ENCODE measurements at regions not wholly inside any gene's neighbourhood (a gene's known extent, or its start where the extent isn't known, plus 50 kb on each side); places are given as distances from the start of the nearest gene placed in this dataset.

DNA sequence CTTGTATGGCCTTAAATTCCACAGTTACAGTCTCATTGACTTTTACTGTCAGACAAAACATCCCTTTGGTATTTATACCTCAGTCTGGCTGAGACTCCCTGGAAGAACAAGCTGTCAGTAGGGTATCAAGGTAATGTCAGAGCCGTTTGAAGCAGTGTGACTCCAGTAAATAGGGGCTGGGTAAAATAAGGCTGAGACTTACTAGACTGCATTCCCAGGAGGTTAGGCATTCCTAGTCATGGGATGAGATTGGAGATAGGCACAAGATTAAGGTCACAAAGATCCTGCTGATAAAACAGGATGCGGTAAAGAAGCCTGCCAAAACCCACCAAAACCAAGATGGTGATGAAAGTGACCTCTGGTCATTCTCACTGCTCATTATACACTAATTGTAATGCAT lies 219.5 kb upstream of the SKOR2 start:
- Histone ChIP-seq H3K36me3 (ENCODE audit: insufficient read depth) (no peaks in the 10 kb centered on the region), H3K27me3 (ENCODE audit: insufficient read depth) (no peaks in the 10 kb centered on the region), H3K79me2 (replicated peaks; ENCODE audit: insufficient read depth) (no peaks in the 10 kb centered on the region), H3K4me3 (no peak overlapping the region), H3F3A (replicated peaks; ENCODE audit: low read depth) (no peaks in the 10 kb centered on the region), H4K20me1 (replicated peaks; ENCODE audit: insufficient read depth) (no peaks in the 10 kb centered on the region), H3K9me2 (ENCODE audit: insufficient read depth) (peaks cover 6% of the 10 kb centered on the region; the same call in 1 of the 2 replicates), H3K27ac (ENCODE audit: low read depth) (no peak overlapping the region), H2AFZ (no peak overlapping the region), H3K4me1 (ENCODE audit: insufficient read depth) (peaks cover 9% of the 10 kb centered on the region), H3K4me2 (no peak overlapping the region)
- TF ChIP-seq STAT1 (IDR thresholded peaks at IDR 0.05; ENCODE audit: unreplicated experiment), result no peak
- TF ChIP-seq EZH2phosphoT487 (IDR thresholded peaks at IDR 0.05; ENCODE audit: unreplicated experiment), result no peak
- TF ChIP-seq, protein P1, sequence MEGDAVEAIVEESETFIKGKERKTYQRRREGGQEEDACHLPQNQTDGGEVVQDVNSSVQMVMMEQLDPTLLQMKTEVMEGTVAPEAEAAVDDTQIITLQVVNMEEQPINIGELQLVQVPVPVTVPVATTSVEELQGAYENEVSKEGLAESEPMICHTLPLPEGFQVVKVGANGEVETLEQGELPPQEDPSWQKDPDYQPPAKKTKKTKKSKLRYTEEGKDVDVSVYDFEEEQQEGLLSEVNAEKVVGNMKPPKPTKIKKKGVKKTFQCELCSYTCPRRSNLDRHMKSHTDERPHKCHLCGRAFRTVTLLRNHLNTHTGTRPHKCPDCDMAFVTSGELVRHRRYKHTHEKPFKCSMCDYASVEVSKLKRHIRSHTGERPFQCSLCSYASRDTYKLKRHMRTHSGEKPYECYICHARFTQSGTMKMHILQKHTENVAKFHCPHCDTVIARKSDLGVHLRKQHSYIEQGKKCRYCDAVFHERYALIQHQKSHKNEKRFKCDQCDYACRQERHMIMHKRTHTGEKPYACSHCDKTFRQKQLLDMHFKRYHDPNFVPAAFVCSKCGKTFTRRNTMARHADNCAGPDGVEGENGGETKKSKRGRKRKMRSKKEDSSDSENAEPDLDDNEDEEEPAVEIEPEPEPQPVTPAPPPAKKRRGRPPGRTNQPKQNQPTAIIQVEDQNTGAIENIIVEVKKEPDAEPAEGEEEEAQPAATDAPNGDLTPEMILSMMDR (conservative IDR thresholded peaks at IDR 0.05; ENCODE audit: low read depth in 2 of 2), result no peak
- TF ChIP-seq, protein P2, sequence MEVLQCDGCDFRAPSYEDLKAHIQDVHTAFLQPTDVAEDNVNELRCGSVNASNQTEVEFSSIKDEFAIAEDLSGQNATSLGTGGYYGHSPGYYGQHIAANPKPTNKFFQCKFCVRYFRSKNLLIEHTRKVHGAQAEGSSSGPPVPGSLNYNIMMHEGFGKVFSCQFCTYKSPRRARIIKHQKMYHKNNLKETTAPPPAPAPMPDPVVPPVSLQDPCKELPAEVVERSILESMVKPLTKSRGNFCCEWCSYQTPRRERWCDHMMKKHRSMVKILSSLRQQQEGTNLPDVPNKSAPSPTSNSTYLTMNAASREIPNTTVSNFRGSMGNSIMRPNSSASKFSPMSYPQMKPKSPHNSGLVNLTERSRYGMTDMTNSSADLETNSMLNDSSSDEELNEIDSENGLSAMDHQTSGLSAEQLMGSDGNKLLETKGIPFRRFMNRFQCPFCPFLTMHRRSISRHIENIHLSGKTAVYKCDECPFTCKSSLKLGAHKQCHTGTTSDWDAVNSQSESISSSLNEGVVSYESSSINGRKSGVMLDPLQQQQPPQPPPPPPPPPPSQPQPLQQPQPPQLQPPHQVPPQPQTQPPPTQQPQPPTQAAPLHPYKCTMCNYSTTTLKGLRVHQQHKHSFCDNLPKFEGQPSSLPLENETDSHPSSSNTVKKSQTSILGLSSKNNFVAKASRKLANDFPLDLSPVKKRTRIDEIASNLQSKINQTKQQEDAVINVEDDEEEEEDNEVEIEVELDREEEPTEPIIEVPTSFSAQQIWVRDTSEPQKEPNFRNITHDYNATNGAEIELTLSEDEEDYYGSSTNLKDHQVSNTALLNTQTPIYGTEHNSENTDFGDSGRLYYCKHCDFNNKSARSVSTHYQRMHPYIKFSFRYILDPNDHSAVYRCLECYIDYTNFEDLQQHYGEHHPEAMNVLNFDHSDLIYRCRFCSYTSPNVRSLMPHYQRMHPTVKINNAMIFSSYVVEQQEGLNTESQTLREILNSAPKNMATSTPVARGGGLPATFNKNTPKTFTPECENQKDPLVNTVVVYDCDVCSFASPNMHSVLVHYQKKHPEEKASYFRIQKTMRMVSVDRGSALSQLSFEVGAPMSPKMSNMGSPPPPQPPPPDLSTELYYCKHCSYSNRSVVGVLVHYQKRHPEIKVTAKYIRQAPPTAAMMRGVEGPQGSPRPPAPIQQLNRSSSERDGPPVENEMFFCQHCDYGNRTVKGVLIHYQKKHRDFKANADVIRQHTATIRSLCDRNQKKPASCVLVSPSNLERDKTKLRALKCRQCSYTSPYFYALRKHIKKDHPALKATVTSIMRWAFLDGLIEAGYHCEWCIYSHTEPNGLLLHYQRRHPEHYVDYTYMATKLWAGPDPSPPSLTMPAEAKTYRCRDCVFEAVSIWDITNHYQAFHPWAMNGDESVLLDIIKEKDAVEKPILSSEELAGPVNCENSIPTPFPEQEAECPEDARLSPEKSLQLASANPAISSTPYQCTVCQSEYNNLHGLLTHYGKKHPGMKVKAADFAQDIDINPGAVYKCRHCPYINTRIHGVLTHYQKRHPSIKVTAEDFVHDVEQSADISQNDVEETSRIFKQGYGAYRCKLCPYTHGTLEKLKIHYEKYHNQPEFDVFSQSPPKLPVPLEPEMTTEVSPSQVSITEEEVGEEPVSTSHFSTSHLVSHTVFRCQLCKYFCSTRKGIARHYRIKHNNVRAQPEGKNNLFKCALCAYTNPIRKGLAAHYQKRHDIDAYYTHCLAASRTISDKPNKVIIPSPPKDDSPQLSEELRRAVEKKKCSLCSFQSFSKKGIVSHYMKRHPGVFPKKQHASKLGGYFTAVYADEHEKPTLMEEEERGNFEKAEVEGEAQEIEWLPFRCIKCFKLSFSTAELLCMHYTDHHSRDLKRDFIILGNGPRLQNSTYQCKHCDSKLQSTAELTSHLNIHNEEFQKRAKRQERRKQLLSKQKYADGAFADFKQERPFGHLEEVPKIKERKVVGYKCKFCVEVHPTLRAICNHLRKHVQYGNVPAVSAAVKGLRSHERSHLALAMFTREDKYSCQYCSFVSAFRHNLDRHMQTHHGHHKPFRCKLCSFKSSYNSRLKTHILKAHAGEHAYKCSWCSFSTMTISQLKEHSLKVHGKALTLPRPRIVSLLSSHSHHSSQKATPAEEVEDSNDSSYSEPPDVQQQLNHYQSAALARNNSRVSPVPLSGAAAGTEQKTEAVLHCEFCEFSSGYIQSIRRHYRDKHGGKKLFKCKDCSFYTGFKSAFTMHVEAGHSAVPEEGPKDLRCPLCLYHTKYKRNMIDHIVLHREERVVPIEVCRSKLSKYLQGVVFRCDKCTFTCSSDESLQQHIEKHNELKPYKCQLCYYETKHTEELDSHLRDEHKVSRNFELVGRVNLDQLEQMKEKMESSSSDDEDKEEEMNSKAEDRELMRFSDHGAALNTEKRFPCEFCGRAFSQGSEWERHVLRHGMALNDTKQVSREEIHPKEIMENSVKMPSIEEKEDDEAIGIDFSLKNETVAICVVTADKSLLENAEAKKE (CRISPR knock-in tag; IDR thresholded peaks at IDR 0.05), result no peak
- TF ChIP-seq, protein P3, sequence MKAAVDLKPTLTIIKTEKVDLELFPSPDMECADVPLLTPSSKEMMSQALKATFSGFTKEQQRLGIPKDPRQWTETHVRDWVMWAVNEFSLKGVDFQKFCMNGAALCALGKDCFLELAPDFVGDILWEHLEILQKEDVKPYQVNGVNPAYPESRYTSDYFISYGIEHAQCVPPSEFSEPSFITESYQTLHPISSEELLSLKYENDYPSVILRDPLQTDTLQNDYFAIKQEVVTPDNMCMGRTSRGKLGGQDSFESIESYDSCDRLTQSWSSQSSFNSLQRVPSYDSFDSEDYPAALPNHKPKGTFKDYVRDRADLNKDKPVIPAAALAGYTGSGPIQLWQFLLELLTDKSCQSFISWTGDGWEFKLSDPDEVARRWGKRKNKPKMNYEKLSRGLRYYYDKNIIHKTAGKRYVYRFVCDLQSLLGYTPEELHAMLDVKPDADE (IDR thresholded peaks at IDR 0.05), result no peak
- no peak for TF ChIP-seq ZNF331 (CRISPR knock-in tag; IDR thresholded peaks at IDR 0.05; ENCODE audit: low read depth)
- Mint-ChIP-seq H3K36me3 (ENCODE audit: low read depth) (no peaks in the 10 kb centered on the region), H3K4me1 (peaks cover 12% of the 10 kb centered on the region; the same call in 2 of the 3 replicates), H3K27ac (no peak overlapping the region), H3K4me3 (no peak overlapping the region), H3K27me3 (ENCODE audit: insufficient read depth, low read depth, poor library complexity) (no peaks in the 10 kb centered on the region), H3K9me3 (no peaks in the 10 kb centered on the region)
- DNase-seq (ENCODE audit: low spot score) (no peak), ATAC-seq (no peak)
